ENCODE measurements at regions not wholly inside any gene's neighbourhood (a gene's known extent, or its start where the extent isn't known, plus 50 kb on each side); places are given as distances from the start of the nearest gene placed in this dataset.
"Not testable (repeated sequence)": the region's sequence is repeated elsewhere in the genome, so short reads cannot be mapped to it uniquely, and the experiment has no call there.

DNA sequence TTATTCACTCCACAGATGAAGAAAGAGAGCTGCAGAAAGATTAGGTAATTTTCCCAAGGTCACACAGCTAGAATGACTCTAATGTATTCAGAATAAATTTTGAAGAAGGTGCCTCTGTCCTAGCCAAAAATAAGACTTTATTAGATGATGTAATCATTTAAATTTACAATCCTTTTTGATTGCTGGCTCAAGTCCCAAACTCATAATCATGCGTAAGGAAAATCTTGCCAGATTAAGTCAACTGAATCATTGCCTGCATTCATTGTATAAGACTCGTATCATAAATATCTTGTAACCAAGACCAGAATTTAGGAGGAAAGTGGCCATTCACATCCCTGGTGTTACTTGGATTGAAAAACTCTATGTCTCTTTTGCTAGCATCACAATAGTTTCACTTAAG is 53.1 kb upstream of the STK39 start:
- DNase-seq: no peak

DNA sequence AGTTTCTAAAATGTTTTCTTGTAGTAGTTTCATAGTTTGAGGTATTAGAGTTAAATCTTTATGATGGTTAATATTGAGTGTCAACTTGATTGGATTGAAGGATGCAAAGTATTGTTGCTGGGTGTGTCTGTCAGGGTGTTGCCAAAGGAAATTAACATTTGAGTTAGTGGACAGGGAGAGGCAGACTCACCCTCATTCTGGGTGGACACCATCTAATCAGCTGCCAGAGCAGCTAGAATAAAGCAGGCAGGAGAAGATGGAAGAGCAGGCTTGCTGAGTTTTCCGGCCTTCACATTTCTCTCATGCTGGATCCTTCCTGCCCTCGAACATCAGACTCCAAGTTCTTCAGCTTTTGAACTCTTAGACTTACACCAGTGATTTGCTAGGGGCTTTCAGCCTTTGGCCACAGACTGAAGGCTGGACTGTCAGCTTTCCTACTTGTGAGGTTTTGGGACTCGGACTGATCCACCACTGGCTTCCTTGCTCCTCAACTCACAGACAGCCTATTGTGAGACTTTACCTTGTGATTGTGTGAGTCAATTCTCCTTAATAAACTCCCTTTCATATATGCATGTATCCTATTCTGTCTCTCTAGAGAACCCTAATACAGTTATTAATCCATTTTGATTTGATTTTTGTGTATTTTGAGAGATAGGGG is 56.8 kb upstream of the STK39 start:
- DNase-seq: no peak

DNA sequence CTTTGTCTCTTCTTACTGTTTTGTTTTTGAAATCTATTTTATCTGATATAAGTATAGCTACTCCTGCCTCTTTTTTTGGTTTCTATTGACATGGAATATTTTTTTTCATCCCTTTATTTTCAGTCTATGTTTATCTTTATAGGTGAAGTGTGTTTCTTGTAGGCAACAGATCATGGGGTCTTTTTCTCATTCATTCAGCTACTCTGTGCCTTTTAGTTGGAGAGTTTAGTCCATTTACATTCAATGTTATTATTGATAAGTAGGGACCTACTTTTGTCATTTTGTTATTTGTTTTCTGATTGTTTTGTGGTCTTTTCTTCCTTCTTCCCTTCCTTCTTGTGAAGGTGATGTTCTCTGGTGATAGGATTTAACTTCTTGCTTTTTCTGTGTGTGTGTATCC is 60.0 kb upstream of the STK39 start:
- DNase-seq: no peak

DNA sequence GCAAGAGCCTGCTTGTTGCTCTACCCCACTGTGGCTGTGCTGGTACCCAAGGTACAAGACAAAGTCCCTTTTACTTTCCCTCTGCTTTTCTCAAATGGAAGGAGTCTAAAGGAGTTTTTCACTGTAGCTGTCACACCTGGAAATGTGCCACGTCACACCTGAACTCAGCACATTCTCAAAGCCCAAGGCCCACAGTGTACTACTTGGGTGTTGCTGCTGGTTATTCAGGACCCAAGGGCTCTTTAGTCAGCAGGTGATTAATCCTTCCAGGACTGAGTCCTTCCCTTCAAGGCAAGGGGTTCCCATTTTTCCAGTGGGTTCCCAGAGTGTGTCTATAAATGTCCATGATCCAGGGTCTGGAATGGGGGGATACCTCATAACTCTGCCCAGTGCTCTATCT is 63.2 kb upstream of the STK39 start:
- DNase-seq: no peak

DNA sequence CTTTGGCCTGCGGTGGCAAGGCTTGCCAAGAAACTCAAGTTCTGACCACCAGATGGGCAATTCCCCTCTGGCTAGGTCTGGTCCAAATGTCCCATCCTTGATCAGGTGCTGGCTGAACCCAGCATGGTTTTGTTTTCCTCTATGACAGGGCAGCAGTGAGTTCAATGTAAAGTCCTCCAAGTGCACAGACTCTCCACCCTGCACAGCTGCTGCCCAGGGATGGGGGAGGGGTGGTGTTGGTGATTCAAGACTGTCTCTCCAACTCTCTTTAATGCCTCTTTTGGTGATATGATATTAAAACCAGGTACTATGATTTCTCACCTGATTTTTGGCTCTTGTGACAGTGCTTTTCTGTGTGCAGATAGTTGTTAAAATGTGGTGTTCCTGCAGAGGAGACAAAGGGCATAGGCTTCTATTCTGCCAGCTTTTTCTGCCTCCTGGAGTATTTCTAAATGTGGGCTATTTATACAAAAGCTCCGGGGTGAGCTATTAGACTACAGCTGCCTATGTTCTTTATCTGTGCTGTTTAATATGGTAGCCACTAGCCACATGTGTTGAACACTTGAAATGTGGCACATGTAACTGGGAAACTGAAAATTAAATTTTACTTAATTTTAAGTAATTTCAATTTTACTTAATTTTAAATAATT is 64.0 kb upstream of the STK39 start:
- no peak for DNase-seq

DNA sequence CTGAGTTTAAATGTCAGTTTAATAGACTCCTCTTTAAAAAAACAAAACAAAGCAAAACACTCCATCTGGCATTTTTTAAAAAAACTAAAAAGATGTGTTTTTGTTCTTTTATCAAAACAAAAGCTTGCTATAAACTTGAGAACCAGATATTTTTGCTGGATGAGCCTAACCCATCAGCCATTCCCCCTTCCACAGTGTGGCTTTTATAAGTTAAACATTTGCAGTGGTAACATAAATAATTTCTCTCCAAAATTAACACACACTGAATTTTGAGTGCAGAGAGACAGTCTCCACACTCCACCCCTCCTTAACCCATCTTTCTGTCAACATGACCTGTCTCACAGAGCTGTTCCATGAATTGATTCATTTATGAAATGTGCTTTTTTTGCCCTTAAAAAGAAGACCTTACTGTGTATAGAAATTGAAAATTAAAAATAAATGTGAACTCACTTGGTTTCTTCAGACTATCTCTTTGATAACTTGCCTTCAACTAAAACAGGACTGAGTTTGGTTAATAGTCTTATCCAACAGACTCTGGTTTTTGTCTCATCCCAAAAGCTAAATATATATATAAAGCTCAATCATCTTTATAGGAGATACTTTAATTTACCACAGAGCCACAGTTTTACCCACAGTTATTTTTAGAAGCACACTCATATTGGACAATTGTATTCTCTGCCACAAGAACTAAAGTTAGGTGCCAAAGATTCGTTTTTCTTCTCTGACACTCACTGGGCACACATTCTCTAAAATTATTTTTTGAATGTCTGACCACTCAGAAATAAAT is 64.8 kb upstream of the STK39 start:
- no peak for DNase-seq

DNA sequence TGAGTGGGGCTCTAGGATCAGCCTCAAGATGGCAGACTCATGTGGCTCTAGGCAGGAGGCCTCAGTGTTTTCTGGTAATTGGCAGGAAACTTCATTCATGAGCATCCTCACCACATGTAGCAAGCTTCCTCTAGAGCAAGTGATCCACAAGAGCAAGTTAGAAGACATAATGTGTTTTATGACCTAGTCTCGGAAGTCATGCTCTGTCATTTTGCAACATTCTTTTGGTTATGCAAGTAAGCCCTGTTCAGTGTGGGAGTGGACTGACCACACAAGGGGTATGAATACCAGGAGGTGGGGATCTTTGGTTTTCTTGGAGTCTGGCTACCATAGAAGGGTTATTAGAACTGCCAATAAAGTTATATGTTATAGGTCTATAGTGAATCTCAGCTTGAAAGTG is 66.8 kb upstream of the STK39 start:
- no peak for DNase-seq

DNA sequence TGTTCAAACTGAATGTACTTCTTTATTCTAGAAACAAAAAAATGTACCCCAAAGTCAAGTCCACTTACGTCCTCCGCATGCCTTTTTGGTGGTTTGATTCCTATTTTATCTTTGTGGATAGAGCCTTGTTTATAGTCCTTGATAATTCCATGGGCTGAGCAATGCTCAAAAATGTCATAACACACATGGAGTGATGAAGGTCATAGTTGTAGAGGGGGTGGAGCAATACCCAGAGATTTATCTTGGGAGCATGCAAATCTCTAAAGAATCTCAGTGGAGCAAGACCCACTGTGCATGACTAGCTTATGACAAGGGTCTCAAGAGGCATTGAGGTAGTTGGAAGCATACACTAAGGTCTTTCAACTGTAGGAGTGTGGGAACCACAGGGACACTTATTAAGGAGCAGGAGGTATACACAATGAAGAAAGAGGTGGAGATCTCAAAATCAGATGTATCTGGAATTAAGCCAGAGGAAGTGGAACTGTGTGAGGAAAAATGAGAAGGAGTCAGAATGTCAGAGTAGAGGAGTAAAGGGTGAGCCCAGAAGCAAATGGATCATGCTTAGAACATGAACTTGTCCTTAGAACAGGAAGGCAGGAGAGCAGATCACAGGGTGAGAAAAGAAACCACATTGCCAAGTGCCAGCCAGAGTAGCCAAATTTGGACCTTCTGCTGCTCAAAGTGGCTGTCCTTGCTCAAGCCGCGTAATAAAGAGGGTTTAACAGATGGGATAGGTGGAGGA is 68.1 kb upstream of the STK39 start:
- DNase-seq: no peak

DNA sequence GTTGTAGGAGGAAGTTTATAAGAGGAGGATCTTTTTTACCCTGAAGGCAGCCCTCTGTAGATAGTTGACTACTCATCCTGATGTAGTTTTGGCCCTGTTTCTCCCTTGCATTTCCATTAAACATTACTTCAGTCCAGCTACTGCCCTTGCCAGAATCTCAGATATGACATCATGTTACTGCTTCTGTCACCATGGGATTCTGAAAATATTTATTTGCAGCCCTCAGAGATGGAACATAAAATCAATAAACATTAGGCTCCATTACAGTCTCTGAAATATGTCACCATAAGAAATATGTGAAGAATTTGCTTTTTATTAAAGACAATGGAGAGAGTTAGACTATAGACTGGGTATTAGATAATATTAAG is 68.7 kb upstream of the STK39 start:
- DNase-seq: no peak

DNA sequence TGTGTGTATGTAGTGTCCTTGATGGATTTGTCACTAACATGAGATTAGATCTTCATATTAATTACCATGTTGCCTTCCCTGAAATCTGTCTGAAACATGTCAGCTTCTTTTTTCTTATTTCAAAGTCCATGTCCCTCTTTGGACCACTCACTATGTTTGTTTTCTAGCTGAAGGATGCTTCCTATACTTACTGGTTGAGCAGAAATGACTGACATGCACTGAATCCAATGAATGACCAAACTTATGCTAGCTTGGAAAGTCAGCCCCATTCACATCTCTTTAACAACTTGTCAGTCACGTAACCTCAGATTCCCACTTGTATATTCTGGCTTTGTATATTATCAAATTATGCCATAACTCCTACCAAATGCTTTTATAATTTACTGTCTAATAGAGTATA is 69.9 kb upstream of the STK39 start:
- DNase-seq: no peak

DNA sequence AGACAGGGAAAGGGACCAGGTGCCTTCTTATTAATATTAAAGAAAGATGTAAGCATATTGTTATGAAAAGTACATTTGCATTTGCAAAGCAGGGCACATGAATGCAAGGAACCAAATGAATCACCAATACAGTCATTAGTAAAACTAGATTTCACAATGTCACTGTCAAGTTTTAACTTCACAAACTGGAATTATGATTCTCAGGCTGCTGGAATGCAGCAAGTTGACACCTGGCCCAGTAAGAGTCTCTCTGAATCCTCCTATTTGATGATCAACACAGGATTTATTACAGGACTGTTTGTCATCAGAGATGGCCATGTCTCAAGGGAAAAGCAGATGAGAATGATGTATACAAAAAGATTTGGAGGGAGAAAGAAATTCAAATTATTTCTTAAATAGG is 72.9 kb upstream of the STK39 start:
- DNase-seq: no peak

DNA sequence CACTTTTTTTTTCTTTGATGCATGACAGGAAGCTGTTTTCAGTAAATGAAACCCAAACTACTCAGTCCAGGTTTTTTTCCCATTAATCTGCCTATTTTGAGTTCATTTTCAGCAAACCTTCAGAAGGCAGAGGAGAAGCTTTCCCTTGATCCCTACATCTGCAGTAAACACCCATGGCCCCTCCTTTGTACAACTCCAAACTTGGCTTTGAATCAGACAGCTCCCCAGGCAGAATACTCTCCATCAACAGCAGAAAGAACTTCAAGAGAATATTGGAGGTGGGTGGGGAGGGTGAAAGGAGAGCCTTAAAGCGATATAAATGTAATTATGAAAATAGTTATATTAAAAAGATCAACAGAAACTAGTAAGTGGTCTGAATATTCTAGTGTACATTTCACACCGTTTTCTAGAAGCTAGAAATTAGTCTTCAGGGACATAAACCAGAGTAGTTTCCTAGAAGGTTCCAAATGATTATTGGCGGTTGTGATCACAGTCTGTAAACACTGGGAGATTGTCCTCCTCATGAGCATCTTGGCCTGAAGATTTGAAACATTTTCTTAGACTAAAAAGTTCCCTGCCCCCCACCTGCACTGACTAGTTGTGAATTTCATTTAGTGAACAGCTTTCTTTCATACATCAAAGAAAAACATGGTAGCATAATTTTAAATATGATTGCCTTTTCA is 75.1 kb upstream of the STK39 start:
- DNase-seq: no peak

DNA sequence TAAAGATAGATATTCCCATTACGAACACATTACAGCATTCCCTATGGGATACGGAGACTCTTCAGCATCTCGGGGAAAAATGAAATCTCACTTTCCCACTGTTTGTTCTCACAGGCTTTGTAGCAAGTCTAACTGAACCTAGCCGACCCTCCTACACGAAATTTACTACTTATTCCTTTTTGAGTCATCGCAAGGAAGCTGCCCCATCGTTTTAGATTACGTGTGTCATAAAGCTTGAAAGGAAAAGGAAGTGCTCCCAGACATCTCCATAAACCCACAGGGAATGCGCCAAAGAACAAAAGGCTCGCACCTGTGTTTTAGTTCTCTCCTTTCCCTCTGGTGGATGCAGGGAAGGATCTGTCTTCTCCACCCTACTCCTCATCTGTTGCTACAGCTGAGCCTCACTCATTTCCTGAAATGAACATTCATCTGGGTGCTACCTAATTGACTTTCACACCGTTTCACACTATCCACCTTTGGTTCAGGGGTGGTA is 76.2 kb upstream of the STK39 start:
- DNase-seq: no peak

DNA sequence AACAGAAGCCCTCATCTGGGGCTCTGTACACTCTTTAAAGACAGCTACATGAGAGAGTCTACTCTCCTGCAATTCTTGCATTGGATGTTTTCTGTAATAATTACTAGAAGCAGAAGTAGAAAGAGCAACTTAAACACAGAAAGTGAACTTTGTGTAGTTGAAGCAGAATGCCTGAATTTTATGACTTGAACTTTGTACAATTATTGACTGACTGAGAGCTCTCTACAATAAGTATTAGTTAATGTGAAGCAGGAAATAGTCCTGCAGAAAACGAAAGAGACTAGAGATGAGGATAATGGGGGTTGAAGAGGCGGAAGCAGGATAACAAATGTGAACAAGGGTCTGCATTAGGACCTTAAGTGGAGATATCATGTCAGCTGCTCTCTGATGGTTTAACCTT is 79.2 kb upstream of the STK39 start:
- DNase-seq: no peak

DNA sequence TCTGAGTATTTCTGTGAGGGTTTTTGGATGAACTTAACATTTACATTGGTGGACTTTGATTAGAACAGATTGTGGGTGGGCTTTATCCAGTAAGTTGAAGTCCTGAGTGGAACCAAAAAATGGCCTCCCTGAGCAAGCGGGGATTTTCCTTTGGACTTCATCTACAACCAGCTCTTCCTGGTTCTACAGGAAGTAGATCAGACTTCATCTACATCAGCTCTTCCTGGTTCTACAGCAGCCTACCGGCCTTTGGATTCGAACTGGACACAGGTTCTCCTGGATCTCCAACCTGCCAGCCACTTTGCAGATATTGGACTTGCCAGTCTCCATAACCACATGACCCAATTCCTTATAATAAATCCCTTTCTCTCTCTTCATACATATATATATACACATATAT is 79.9 kb upstream of the STK39 start:
- DNase-seq: no peak

DNA sequence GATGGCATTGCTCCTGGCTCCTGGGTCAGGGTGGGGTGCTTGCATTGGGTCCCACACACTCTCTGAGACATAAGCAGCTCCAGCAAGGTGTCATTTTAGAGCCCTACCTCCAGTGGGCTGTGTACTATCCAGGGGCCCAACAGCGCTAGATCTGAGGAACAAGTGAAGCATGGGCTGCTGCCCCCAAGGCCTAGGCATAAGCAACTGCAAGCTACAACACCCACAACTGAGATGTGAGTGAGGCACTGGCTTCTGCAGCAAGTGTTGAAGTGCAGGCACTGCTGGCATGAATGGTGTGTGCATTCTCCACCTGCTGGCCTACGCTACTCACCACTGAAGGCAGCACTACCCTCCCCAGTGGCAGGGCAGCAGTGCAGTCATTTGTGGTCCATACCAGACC is 81.0 kb upstream of the STK39 start:
- no peak for DNase-seq

DNA sequence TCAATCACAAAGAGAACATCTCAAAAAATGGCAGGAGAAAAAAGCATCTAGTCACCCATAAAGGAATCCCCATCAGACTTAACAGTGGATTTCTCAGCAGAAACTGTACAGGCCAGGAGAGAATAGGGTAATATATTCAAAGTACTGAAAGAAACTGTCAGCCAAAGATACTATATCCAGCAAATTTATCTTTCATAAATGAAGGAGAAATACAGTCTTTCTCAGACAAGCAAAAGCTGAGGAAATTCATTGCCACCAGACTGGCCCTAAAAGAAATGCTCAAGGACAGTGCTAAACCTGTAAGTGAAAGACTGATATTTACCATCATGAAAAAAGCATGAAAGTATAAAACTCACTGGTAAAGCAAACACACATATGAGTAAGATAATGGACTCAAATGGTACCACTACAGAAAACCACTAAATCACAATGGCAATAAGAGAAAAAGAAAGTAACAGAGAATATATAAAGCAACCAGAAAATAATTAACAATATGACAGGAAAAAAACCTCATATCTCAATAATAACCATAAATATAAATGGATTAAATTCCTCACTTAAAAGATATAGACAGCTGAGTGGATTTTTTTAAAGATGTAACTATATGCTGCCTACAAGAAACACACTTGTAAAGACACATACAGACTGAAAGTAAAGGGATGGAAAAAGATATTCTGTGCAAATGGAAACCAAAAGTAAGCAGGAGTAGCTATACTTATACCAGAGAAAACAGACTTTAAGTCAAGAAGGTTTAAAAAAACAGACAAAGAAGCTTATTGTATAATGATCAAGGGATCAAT is 83.4 kb upstream of the STK39 start:
- no peak for DNase-seq

DNA sequence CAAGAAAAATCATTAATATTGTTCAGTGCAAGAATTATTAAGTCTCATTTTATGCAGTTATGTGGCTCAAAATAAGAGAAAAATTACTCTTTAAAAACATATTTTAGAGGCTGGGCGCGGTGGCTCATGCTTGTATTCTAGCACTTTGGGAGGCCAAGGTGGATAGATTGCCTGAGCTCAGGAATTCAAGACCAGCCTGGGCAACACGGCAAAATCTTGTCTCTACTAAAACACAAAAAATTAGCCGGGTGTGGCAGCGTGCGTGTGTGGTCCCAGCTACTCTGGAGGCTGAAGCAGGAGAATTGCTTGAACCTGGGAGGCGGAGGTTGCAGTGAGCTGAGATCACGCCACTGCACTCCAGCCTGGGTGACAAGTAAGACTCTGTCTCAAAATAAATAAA is 87.9 kb upstream of the STK39 start:
- DNase-seq: not testable (repeated sequence)

DNA sequence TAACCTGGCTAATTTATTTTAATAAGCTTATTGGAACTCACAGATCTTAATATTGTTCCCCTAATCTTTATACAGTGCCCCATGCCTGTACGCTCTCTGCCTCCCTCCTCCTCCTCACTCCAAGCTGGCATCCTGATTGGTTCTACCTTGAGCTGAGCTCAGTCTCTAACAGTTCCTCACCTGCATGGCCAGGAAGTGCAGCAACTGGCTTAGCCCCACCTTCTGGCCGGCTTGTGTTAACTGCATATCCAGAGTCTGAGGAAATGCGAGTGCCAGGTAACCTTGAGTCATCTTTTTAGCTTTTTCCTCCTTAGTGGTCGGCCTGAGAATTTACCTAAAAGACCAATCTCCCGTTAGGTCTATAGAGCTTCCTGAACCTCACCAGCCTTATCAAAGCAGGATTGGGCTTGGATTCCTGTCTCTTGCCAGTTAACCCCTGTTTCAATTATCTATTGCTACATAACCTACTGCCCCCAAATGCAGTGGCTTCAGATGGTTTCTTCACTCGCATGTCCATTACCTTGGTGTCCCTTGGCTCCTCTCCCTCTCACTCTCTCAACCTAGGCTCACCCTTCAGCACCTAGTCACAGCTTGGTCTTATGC is 89.5 kb upstream of the STK39 start:
- DNase-seq: no peak

DNA sequence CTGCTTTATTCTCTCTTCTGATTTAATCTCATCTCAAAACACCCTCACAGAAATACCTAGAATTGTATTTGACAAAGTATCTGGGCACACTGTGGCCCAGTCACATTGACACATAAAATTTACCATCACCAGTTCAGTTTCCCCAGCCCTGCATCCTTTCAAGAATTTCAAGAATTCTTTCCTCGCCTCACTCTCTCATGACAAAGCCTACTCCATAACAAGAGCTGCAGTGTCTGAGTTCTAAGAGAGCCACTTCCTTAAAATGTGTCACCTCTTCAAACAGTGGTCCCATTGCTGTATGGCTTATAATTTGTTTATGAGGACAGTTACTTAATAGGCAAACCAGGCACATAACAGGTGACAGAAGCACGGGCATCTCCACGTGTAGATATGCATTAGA is 90.9 kb upstream of the STK39 start:
- DNase-seq: no peak

DNA sequence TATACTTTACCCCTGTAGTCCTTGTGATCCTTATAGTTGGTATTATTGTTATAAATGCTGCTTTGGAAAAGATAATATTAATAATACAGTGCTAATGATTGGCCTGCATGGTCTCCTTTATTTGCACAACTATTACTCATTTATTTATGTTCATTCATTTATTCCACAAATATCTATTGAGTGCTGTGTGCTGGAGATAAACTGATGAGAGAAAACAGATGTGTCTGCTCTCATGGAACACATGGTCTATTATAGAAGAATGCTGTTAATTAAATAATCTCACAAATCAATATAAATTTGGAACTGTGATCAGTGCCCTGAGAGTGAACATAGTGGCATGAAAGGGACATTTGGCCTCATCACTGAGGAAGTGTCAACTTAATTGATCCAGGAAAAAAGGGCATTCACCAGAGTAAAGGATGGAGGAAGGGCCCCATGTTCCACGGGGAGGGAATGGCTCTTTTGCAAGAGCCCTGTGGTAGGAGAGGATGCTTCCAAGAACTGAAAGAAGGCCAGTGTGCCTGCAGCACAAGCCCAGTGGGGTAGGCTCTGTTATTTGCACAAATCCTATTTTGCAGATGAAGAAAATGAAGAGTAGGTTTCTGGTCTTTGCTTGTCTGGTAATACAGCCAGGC is 91.5 kb upstream of the STK39 start:
- DNase-seq: no peak

Data from cerebellar nuclear complex (tissue), 1 donor.